AG04450 (cell line): ENCODE measurements at regions not wholly inside any gene's neighbourhood (a gene's known extent, or its start where the extent isn't known, plus 50 kb on each side); places are given as distances from the start of the nearest gene placed in this dataset.

Source experiments
- CTCF ChIA-PET: fragments of 300-600, 350-600 bp; formaldehyde crosslinking; extraction: SDS; loops from one replicate; lab custom pipeline; 2022; ENCODE audit warnings: antibody characterized with exemption, inconsistent platforms; lab: Charles Lee
- POLR2A ChIA-PET: fragments of 350-600 bp; formaldehyde crosslinking; extraction: SDS; loops from one replicate; lab custom pipeline; 2021; ENCODE audit warnings: antibody characterized with exemption, inconsistent platforms; lab: Yijun Ruan, JAX
- DNase-seq: peaks from one replicate; pipeline ENCODE4 v3.0.0-alpha.2; 2011; ENCODE audit warnings: low read depth, low spot score
- H3K27ac ChIP-seq: one replicate; pipeline ENCODE4 v1.5.1; 2012; ENCODE audit warnings: low read depth, low read length, control low read depth
- H3K27me3 ChIP-seq: one replicate; pipeline ENCODE4 v1.6.0; 2012; ENCODE audit warnings: low read length; ENCODE audit not compliant: control insufficient read depth, insufficient read depth
- H3K4me3 ChIP-seq: 2 replicates; pipeline ENCODE4 v1.5.1; 2011; ENCODE audit warnings: mild to moderate bottlenecking, low read depth, low read length, control low read depth
- H3K9me3 ChIP-seq: 2 replicates; pipeline ENCODE4 v1.5.1; 2012; ENCODE audit warnings: low read length; ENCODE audit not compliant: control insufficient read depth, insufficient read depth
- TF ChIP-seq, protein P1 (sequence below): IDR thresholded peaks from 2 replicates; pipeline ENCODE4 v1.5.1; 2011; ENCODE audit warnings: low read depth, low read length, control low read depth, inconsistent platforms

DNA sequence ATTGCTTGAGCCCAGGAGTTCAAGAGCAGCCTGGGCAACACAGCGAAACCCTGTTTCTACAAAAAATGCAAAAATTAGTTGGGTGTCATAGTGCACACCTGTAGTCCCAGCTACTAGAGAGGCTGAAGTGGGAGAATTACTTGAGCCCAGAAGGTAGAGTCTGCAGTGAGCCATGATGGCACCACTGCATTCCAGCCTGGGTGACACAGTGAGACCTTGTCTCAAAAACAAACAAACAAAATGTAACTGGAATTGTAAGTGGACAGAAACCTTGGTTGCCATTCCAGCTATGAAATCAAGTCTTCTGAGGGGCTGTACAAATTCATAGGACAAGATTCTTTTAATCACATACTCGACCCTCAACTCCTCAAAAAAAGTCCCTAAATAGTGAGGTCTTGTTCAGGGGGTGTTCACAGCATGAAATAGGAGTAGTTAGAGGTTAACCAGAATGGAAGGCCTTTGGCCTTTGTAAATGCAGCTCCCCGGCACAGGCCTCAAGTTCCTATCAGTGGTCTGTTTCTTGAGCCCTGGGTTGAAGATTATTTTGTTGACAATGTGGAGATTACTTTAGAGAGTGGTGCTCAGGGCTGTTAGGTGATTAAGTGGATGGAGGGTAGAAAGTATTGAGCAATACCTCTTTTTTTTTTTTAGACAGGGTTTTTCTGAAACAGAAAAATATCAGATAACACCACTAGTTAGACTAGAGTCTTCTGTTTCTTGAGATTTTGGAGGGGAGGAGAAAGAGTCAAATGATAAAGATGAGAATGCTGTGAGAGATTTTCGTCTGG, 138.7 kb upstream of the ZNF648 start:
- ChIA-PET POLR2A (no interaction called here), CTCF (interaction anchor here (1.5 kb wide), 1 partner anchor 197 kb away, joined by 5 read pairs; no protein-coding TSS in a partner anchor)
- H3K27ac ChIP-seq: no peak overlapping the region
- no peaks in the 10 kb centered on the region for H3K9me3 ChIP-seq
- H3K27me3 ChIP-seq: no peaks in the 10 kb centered on the region
- TF ChIP-seq, protein P1, sequence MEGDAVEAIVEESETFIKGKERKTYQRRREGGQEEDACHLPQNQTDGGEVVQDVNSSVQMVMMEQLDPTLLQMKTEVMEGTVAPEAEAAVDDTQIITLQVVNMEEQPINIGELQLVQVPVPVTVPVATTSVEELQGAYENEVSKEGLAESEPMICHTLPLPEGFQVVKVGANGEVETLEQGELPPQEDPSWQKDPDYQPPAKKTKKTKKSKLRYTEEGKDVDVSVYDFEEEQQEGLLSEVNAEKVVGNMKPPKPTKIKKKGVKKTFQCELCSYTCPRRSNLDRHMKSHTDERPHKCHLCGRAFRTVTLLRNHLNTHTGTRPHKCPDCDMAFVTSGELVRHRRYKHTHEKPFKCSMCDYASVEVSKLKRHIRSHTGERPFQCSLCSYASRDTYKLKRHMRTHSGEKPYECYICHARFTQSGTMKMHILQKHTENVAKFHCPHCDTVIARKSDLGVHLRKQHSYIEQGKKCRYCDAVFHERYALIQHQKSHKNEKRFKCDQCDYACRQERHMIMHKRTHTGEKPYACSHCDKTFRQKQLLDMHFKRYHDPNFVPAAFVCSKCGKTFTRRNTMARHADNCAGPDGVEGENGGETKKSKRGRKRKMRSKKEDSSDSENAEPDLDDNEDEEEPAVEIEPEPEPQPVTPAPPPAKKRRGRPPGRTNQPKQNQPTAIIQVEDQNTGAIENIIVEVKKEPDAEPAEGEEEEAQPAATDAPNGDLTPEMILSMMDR: no peak
- H3K4me3 ChIP-seq: no peak overlapping the region
- no peak for DNase-seq

DNA sequence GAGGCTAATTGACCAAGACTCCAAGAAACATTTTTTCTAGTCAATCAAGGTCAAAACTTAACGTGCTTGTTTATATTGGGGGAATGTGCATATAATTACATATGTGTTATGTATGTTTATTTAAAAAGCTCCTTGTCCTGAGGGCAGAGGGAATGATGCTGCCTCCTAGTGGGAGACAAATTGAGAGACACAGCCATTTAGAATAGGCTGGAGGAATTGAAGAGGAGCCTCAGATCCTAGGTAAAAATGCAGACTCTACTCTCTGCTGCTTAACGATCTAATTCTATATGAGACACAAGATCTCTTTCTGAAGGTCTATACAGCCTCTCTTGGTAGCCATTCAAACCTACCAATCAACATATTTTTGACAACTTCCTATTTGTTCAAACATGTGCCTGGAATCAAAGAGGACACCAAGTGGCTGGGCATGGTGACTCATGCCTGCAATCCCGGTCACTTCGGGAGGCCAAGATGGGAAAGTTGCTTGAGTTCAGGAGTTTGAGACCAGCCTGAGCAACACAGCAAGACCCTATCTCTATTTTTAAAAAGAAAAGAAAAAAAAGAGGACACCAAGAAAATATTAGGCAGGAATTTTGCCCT, 136.6 kb upstream of the ZNF648 start:
- no peak overlapping the region for H3K4me3 ChIP-seq
- CTCF ChIA-PET: interaction anchor here (1.0 to 2.7 kb wide), 2 partner anchors 53 to 55 kb away, joined by 4 to 10 read pairs; no protein-coding TSS in a partner anchor
- no peak for DNase-seq

DNA sequence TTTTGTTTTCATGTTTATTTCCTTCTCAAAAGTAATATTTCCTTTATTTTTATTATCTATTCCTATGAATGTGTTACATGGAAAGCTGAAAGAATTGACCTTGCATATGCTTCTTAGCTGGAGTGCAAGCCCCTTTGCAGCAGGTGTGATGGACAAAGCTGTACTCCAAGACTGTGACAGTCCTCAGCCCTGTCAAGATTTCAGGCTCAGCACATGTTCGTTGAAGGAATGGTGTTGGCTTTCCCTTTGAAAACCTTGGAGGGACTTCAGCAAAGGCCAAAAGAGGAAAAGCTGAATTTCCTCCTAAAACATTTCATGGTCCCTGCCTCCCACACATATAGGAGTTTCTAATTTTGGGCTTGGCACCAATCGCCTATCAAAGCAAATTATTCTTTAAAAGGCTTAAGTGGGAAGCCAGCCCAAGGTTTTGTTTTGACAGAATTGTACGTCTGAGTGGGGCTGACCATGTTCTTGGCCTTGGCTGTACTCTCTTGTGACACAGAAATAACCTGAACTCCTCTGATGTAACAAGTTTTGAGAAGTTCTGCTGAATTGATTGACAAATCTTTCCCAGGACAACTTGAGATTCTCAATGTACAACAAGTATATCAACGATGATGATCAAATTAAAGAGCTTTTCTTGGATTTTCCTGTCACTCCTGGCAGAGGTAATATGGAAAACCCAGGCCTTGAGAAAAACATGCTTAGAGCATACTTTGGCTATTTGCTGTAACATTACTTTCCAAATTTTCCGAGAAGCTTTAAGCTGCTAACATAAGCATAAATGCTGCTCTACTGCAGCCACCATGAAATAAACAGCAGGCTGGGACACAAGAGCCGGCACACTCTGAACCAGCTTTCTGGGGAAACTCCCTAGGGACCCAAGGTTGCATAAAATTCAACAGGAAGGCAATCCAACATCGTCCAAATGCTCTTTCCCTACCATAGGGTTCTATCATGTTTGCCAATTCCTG, 135.7 kb upstream of the ZNF648 start:
- TF ChIP-seq, protein P1: no peak
- DNase-seq: no peak

More for the DNA sequence above, 136.6 kb upstream of the ZNF648 start:
- no peak overlapping the region for H3K27ac ChIP-seq
- no peaks in the 10 kb centered on the region for H3K27me3 ChIP-seq
- no peaks in the 10 kb centered on the region for H3K9me3 ChIP-seq
- TF ChIP-seq, protein P1: peak; percentile 13; the same call in 1 of the 2 replicates
- POLR2A ChIA-PET: no interaction called here

DNA sequence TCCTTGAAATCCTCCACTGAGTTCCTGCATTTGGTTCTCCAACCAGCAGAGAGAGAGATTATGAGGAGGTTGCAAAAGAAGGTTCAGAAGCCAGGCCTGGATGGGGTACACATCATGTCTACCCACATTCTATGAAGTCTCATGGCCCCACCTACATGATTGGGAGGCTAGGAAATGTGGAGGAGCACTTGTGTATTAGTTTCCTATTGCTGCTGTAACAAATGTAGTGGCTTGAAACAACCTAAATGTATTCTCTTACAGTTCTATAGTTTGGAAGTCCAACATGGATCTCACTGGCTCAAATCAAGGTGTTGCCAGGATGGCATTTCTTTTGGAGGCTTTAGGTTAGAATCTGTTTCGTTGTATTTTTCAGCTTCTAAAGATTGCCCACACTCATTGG, 134.2 kb upstream of the ZNF648 start:
- DNase-seq: no peak
- POLR2A ChIA-PET: no interaction called here
- CTCF ChIA-PET: interaction anchor here (2.7 kb wide), 1 partner anchor 53 kb away, joined by 10 read pairs; no protein-coding TSS in a partner anchor

More for the DNA sequence above, 135.7 kb upstream of the ZNF648 start:
- Histone ChIP-seq H3K9me3 (no peaks in the 10 kb centered on the region), H3K27ac (no peak overlapping the region), H3K27me3 (no peaks in the 10 kb centered on the region), H3K4me3 (no peak overlapping the region)
- POLR2A ChIA-PET: no interaction called here
- CTCF ChIA-PET: interaction anchor here (1.0 to 2.7 kb wide), 3 partner anchors 52 to 200 kb away, joined by 4 to 10 read pairs (median 4); no protein-coding TSS in a partner anchor

More for the DNA sequence above, 134.2 kb upstream of the ZNF648 start:
- TF ChIP-seq, protein P1: no peak
- Histone ChIP-seq H3K9me3 (no peaks in the 10 kb centered on the region), H3K27me3 (no peaks in the 10 kb centered on the region), H3K27ac (no peak overlapping the region), H3K4me3 (no peak overlapping the region)
